Astrocyte (in vitro differentiated cells and primary cell): ENCODE measurements at regions not wholly inside any gene's neighbourhood (a gene's known extent, or its start where the extent isn't known, plus 50 kb on each side); places are given as distances from the start of the nearest gene placed in this dataset.
"Not testable (repeated sequence)": the region's sequence is repeated elsewhere in the genome, so short reads cannot be mapped to it uniquely, and the experiment has no call there.

ENCODE experiments used
- EZH2 ChIP-seq: IDR thresholded peaks from 2 replicates; pipeline ENCODE4 v1.6.1; 2012; ENCODE audit warnings: mild to moderate bottlenecking, low read length, inconsistent platforms; ENCODE audit not compliant: insufficient read depth
- TF ChIP-seq, protein P1 (sequence below): IDR thresholded peaks from 2 replicates; pipeline ENCODE4 v1.5.1; 2011; ENCODE audit warnings: low read depth, mild to moderate bottlenecking, inconsistent platforms, low read length, moderate library complexity; ENCODE audit not compliant: insufficient read depth

DNA sequence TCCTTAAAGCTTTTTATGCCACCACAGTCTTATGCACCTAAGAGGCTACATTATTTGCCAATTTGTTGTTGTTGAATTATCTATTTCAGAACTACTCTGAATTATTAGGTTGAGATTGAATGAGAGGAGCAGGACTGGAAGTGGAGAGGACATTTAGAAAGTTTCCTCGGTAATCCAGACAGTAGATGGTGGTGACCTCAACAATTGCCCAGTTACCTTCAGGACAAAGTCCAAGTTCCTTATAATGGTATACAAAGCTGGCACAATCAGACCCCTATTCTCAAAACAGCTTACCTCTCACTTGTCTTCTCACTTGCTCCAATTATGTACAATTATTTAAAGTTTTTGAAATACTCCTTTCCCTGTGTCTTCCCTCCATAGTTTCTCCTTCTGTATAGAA, 93.3 kb upstream of the NBPF9 start:
- TF ChIP-seq, protein P1, sequence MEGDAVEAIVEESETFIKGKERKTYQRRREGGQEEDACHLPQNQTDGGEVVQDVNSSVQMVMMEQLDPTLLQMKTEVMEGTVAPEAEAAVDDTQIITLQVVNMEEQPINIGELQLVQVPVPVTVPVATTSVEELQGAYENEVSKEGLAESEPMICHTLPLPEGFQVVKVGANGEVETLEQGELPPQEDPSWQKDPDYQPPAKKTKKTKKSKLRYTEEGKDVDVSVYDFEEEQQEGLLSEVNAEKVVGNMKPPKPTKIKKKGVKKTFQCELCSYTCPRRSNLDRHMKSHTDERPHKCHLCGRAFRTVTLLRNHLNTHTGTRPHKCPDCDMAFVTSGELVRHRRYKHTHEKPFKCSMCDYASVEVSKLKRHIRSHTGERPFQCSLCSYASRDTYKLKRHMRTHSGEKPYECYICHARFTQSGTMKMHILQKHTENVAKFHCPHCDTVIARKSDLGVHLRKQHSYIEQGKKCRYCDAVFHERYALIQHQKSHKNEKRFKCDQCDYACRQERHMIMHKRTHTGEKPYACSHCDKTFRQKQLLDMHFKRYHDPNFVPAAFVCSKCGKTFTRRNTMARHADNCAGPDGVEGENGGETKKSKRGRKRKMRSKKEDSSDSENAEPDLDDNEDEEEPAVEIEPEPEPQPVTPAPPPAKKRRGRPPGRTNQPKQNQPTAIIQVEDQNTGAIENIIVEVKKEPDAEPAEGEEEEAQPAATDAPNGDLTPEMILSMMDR: not testable (repeated sequence)
- not testable (repeated sequence) for TF ChIP-seq EZH2
